Cardiac septum (tissue), 1 donor: ENCODE measurements at regions not wholly inside any gene's neighbourhood (a gene's known extent, or its start where the extent isn't known, plus 50 kb on each side); places are given as distances from the start of the nearest gene placed in this dataset.

Experiments
- DNase-seq: peaks from one replicate; pipeline ENCODE4 v3.0.0-alpha.2; 2020; ENCODE audit warnings: low spot score
- intact Hi-C: fragments of 100-400 bp; cut with DNase I; formaldehyde crosslinking; loops from one replicate; pipeline ENCODE4 v1.14.0; 2022
- donor health status: DM: no; HTN: no; CAD: no.

GRCh38 chr10:98332623-98333269 is 64.8 kb upstream of the LOXL4 start:
- intact Hi-C loops: no loop called here
- no peak for DNase-seq

GRCh38 chr10:98331885-98332284 is 63.9 kb upstream of the LOXL4 start:
- intact Hi-C loops: no loop called here
- peak; percentile 63 for DNase-seq

- intact Hi-C loops: no loop called here
- peak; percentile 17 for DNase-seq
Measured at GRCh38 chr10:98330987-98331386, 63.0 kb upstream of the LOXL4 start.

GRCh38 chr10:98328640-98329039 is 60.6 kb upstream of the LOXL4 start:
- DNase-seq: no peak
- intact Hi-C loops: loop anchor here (10.0 kb wide), 1 partner anchor 136 kb away; no protein-coding TSS in a partner anchor

GRCh38 chr10:98328163-98328562 is 60.2 kb upstream of the LOXL4 start:
- DNase-seq: no peak
- intact Hi-C loops: loop anchor here (10.0 kb wide), 1 partner anchor 137 kb away; no protein-coding TSS in a partner anchor

GRCh38 chr10:98326621-98327027 is 58.6 kb upstream of the LOXL4 start:
- intact Hi-C loops: loop anchor here (10.0 kb wide), 1 partner anchor 138 kb away; no protein-coding TSS in a partner anchor

GRCh38 chr10:98323221-98324164 is 55.5 kb upstream of the LOXL4 start:
- intact Hi-C loops: loop anchor here (10.0 kb wide), 1 partner anchor 141 kb away; no protein-coding TSS in a partner anchor
- DNase-seq: peak; percentile 87

More at GRCh38 chr10:98326621-98327027, 58.6 kb upstream of the LOXL4 start:
- no peak for DNase-seq

GRCh38 chr10:98321186-98321780 is 53.3 kb upstream of the LOXL4 start:
- DNase-seq: no peak
- intact Hi-C loops: loop anchor here (10.0 kb wide), 1 partner anchor 144 kb away; no protein-coding TSS in a partner anchor

- intact Hi-C loops: loop anchor here (10.0 kb wide), 1 partner anchor 144 kb away; no protein-coding TSS in a partner anchor
- no peak for DNase-seq
Measured at GRCh38 chr10:98320486-98321185, 52.6 kb upstream of the LOXL4 start.

- intact Hi-C loops: no loop called here
- no peak for DNase-seq
Measured at GRCh38 chr10:98318861-98319260, 50.9 kb upstream of the LOXL4 start.
